ENCODE measurements at regions not wholly inside any gene's neighbourhood (a gene's known extent, or its start where the extent isn't known, plus 50 kb on each side); places are given as distances from the start of the nearest gene placed in this dataset.

DNA sequence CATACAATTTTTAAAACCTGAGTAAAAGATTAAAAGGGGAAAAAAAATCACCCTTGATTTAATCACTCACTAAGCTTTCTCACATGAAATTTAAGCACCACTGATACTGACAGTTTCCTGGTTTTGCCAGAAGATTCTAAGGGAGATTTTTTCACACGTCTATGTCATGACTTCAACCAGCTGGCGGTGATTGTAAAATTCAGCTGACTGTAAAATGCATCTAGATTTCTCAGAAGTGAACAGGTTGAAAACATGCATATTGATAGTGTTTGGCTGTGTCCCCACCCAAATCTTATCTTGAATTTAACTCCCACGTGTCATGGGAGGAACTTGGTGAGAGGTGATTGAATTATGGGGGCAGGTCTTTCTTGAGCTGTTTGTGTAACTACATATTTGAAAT, 566.8 kb downstream of the PCDH18 start:
- Histone ChIP-seq H3K4me3 (no peak overlapping the region), H3K9me3 (no peaks in the 10 kb centered on the region), H3K36me3 (no peaks in the 10 kb centered on the region), H3K27me3 (no peaks in the 10 kb centered on the region)
- DNase-seq: no peak

DNA sequence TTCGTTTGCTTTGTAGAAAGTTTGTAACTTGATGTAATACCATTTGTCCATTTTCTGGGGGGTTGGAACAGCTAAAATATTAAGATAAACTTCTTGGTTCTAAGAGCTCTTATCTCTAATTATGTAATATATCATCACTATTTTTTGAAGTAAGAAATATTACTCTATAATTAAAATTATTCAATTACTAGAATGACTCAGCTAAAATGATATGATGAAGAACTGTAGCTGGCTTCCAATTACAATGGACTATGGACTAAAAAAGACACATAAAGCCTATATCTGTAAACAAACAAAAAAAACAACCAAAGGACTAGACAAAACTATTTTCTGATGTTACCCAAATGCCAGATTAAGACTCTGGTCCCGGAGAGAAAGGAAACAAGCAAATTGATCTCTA, 569.4 kb downstream of the PCDH18 start:
- no peak overlapping the region for H3K4me3 ChIP-seq
- no peak for DNase-seq
- H3K9me3 ChIP-seq: no peaks in the 10 kb centered on the region
- H3K27me3 ChIP-seq: no peaks in the 10 kb centered on the region
- no peaks in the 10 kb centered on the region for H3K36me3 ChIP-seq

GRCh38 chr4:136946307-136946907, 585.9 kb downstream of the PCDH18 start:
- no peaks in the 10 kb centered on the region for H3K36me3 ChIP-seq
- no peak overlapping the region for H3K4me3 ChIP-seq
- no peak for DNase-seq
- H3K9me3 ChIP-seq: no peaks in the 10 kb centered on the region
- no peaks in the 10 kb centered on the region for H3K27me3 ChIP-seq

DNA sequence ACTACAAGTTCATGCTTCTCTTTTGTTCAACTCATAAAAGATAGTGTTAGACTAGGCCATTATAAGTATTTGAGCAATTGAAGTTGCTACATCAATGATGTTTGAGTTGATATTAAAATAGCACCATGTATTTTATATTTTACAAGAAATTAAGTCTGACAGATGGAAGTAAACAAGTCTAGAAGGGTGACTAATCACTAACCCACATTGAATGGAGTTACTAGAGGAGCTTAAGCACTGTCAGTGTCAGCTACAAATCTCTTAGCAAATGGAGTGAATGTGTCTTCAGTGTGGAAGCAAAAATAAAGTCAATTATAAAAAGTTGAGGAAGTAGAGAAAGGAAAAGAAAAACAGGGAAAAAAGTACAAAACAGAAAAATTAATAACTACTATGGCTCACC, 592.5 kb downstream of the PCDH18 start:
- Histone ChIP-seq H3K36me3 (no peaks in the 10 kb centered on the region), H3K27me3 (no peaks in the 10 kb centered on the region), H3K4me3 (no peak overlapping the region), H3K9me3 (no peaks in the 10 kb centered on the region)
- DNase-seq: no peak

DNA sequence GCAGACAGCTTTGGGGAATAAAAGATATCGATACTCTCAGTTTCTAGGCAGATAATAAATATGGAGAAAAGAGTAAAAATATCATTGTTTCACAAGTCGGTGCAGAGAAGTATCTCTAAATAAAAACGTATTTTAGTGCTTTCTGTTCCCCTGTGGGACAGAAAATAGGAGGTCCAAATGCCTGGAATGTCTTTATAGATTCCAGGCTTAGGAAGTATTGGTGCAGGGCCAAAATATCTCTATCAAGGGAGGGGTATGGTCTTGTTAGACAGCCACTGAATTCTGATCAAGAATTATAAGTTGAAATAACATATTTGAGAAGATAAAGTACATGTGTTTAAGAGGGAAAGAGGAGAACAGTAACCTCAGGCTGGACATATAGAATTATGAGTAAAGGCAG, 596.4 kb downstream of the PCDH18 start:
- H3K27me3 ChIP-seq: no peaks in the 10 kb centered on the region
- DNase-seq: no peak
- no peak overlapping the region for H3K4me3 ChIP-seq
- no peaks in the 10 kb centered on the region for H3K9me3 ChIP-seq
- no peaks in the 10 kb centered on the region for H3K36me3 ChIP-seq

DNA sequence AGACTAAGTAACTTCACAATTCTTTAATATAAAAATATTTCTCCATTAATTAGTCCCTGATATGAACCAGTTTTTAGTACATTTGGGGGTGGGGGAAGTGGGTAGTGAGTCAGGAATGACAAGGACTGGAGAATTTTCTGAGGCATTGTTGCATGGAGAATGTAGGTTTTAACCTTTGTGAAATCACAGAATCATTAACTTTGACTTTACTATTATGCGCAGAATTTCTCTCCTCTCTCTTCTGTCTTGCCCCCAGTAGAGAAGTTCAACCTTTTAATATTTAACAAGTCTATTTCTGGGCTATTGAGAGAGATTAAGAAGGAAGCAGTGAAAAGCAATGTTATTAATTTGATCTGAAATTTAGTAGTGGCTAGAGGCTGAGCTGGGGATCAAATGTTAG, 597.0 kb downstream of the PCDH18 start:
- DNase-seq: no peak
- Histone ChIP-seq H3K36me3 (no peaks in the 10 kb centered on the region), H3K27me3 (no peaks in the 10 kb centered on the region), H3K9me3 (no peaks in the 10 kb centered on the region), H3K4me3 (no peak overlapping the region)

- Histone ChIP-seq H3K9me3 (no peaks in the 10 kb centered on the region), H3K27me3 (no peaks in the 10 kb centered on the region), H3K36me3 (no peaks in the 10 kb centered on the region), H3K4me3 (no peak overlapping the region)
- DNase-seq: no peak
These were observed 597.7 kb downstream of the PCDH18 start for GRCh38 chr4:136934601-136935000.

- DNase-seq: no peak
- Histone ChIP-seq H3K27me3 (no peaks in the 10 kb centered on the region), H3K9me3 (no peaks in the 10 kb centered on the region), H3K36me3 (no peaks in the 10 kb centered on the region), H3K4me3 (no peak overlapping the region)
These were observed 600.5 kb downstream of the PCDH18 start for GRCh38 chr4:136931781-136932180.

- no peak for DNase-seq
- H3K4me3 ChIP-seq: no peak overlapping the region
- no peaks in the 10 kb centered on the region for H3K36me3 ChIP-seq
- H3K9me3 ChIP-seq: no peaks in the 10 kb centered on the region
- H3K27me3 ChIP-seq: no peaks in the 10 kb centered on the region
These were observed 603.3 kb downstream of the PCDH18 start for GRCh38 chr4:136928957-136929411.

- no peaks in the 10 kb centered on the region for H3K9me3 ChIP-seq
- DNase-seq: peak; percentile 34
- no peaks in the 10 kb centered on the region for H3K36me3 ChIP-seq
- no peaks in the 10 kb centered on the region for H3K27me3 ChIP-seq
- H3K4me3 ChIP-seq: no peak overlapping the region
These were observed 605.1 kb downstream of the PCDH18 start for GRCh38 chr4:136927172-136927571.

GRCh38 chr4:136925203-136925602, 607.1 kb downstream of the PCDH18 start:
- Histone ChIP-seq H3K27me3 (no peaks in the 10 kb centered on the region), H3K4me3 (no peak overlapping the region), H3K9me3 (no peaks in the 10 kb centered on the region), H3K36me3 (no peaks in the 10 kb centered on the region)
- DNase-seq: no peak

- Histone ChIP-seq H3K36me3 (no peaks in the 10 kb centered on the region), H3K9me3 (no peaks in the 10 kb centered on the region), H3K27me3 (no peaks in the 10 kb centered on the region), H3K4me3 (no peak overlapping the region)
- no peak for DNase-seq
These were observed 610.2 kb downstream of the PCDH18 start for GRCh38 chr4:136922066-136922465.

DNA sequence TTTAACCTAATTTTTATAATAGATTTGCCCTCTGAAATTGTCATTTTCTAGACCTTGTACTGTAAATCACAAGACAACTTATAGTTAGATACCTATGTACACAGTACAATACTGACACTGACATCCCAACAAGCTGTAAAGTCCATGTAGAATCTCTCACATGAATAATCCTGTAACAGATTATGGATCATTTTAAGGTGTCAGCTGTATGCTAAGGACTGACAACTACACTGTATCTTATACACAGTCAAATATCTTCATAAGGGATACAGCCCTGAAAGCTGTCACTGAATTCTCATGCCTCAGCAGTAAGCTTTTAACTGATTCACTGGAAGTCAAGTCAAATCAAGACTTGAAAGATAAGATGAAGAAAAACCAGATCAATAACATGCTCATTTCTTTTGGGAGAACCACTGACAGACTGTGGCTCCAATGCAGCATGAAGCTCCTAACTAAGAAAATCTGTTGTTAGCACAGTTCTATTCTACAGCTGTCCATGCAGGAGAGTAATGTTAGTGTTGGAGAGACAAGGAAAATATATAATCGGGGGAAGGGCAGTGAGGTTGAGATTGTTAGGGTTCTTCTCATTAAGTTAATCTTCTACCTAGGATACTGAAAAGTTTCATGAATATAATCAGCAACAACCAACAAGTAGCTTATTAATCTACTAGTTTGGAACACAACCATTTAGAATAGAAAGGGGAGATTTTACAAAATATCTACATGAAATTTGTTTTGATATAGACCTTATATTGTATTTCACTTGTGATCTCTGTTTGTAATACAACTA, 612.0 kb downstream of the PCDH18 start:
- no peak for DNase-seq
- no peaks in the 10 kb centered on the region for H3K9me3 ChIP-seq
- no peak overlapping the region for H3K4me3 ChIP-seq
- no peaks in the 10 kb centered on the region for H3K36me3 ChIP-seq
- H3K27me3 ChIP-seq: no peaks in the 10 kb centered on the region

DNA sequence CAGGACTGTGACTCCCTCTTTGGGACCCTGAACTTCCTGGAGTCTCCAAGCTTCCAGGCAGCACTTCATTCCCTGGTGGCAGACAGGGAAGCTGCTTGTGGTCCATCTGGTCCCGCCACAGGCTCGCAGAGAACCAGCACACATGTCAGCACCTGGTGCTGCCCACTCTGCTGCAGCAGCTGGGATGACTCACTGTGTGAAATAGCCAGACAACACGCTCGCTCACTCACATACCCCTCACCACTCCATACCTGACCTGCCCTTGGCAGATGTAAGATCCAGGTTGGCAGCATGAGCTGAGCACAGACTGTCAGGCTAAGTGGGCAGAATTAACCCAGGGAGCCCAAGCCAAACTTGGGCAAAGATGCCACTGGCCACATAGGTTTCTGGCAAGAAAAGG, 613.5 kb downstream of the PCDH18 start:
- H3K36me3 ChIP-seq: no peaks in the 10 kb centered on the region
- DNase-seq: no peak
- H3K9me3 ChIP-seq: no peaks in the 10 kb centered on the region
- no peak overlapping the region for H3K4me3 ChIP-seq
- H3K27me3 ChIP-seq: no peaks in the 10 kb centered on the region

- Histone ChIP-seq H3K27me3 (no peaks in the 10 kb centered on the region), H3K4me3 (no peak overlapping the region), H3K9me3 (no peaks in the 10 kb centered on the region), H3K36me3 (no peaks in the 10 kb centered on the region)
- no peak for DNase-seq
These were observed 614.8 kb downstream of the PCDH18 start for GRCh38 chr4:136917312-136918110.

GRCh38 chr4:136909626-136910025, 622.7 kb downstream of the PCDH18 start:
- H3K36me3 ChIP-seq: no peaks in the 10 kb centered on the region
- no peak for DNase-seq
- no peak overlapping the region for H3K4me3 ChIP-seq
- H3K9me3 ChIP-seq: no peaks in the 10 kb centered on the region
- H3K27me3 ChIP-seq: no peaks in the 10 kb centered on the region

DNA sequence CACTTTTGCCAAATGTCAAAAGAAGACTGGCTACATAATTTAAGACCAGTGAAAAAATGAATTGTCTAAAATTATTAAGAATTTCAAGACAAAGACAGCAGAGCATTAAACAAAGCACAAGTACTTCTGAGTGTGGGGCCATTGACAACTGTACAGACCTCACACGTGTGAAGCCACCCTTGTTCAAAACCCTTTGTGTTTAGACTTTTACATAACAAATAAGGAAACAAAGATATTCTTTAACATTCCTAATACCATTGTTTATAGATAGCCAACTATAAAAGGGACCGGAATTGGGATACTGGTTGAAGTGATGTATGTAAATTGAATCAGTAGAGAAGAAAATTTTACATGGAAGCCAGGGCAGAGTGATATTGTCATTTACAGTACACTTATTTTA, 624.2 kb downstream of the PCDH18 start:
- no peak overlapping the region for H3K4me3 ChIP-seq
- no peaks in the 10 kb centered on the region for H3K9me3 ChIP-seq
- no peaks in the 10 kb centered on the region for H3K27me3 ChIP-seq
- H3K36me3 ChIP-seq: no peaks in the 10 kb centered on the region
- no peak for DNase-seq

Measured in MG63 (cell line).